SKM-1 (cell line): ENCODE measurements at regions not wholly inside any gene's neighbourhood (a gene's known extent, or its start where the extent isn't known, plus 50 kb on each side); places are given as distances from the start of the nearest gene placed in this dataset.

Source experiments
- DNase-seq: peaks from one replicate; lab custom pipeline; 2025; ENCODE audit not compliant: unreplicated experiment; lab: John Stamatoyannopoulos, UW

DNA sequence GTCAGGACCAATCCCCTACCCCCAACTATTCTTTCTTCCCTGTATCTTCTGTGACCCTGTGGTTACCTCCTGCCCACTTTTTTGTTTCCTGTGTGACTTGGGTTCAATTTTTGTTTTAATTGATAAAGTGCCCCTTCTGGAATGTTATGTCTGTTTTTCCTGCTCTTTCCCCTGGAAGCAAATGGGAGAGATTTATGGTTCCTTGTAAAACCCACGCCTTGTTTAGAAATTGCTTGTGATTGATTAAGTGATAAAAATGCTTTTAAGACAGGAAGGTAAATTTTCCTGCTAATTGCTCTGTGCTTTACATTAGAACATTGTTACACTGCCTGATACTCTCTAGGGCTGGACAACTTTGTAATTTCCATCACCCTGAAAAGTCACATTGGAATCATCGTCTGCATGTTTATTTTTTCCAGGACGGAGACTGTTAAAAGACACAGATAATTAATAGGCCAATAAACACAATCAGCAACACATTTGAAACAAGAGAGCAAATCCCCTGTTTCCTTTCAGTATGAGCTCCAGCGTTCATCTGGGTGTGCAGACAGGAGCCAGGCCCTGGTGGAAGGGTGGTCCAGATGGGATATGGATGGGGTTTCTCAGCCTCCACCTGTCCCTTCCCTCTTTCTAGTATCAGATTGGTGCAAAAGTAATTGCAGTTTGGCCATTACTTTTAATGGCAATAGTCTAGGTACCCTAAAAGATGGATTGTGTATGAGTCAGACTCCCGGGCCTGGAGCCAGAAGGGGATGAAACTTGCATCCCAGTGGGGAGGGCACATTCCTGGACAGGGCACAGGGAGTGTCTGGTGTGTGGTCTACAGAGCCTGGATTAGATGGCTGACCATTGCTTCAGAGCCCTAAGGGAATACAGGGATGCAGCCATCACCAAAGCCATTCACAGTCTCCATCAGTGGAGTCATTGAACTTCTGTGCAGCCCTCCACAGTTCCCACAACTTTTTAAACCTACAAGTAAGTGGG lies 58.1 kb upstream of the AGBL1 start:
- DNase-seq = no peak

DNA sequence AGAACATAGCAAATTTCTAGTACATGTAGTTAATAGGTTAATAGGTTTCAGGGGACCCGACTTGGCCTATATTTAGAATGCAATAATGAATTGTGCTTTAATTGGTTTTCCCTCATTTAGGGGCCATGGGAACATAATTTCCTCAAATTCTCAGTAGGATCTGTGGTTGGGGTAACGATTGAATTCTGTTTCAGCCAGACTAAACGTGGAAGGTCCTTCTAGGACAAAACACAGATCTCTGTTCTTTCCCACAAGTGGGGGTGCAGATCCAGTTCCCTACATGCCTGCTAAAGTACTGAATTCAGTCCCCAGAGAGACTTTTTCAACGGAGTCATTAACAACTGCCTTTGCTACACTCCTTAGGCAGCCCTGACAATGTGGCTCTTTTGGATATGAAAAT lies 50.7 kb upstream of the AGBL1 start:
- DNase-seq = no peak
